ENCODE measurements at regions not wholly inside any gene's neighbourhood (a gene's known extent, or its start where the extent isn't known, plus 50 kb on each side); places are given as distances from the start of the nearest gene placed in this dataset.

GRCh38 chr12:125530876-125531275, 465.6 kb downstream of the AACS start:
- Mint-ChIP-seq H3K36me3 (ENCODE audit: low read depth) (no peaks in the 10 kb centered on the region), H3K27me3 (peaks cover 15% of the 10 kb centered on the region), H3K4me1 (no peaks in the 10 kb centered on the region), H3K4me3 (no peak overlapping the region), H3K27ac (no peak overlapping the region), H3K9me3 (no peaks in the 10 kb centered on the region)
- POLR2A ChIA-PET: no interaction called here
- DNase-seq (no peak), ATAC-seq (ENCODE audit: low read depth) (no peak)
- intact Hi-C loops (cut with micrococcal nuclease): loop anchor here (5.0 kb wide), 1 partner anchor 1341 kb away; no protein-coding TSS in a partner anchor
- TF ChIP-seq CTCF (IDR thresholded peaks at IDR 0.05): no peak
- CTCF ChIA-PET: no interaction called here

DNA sequence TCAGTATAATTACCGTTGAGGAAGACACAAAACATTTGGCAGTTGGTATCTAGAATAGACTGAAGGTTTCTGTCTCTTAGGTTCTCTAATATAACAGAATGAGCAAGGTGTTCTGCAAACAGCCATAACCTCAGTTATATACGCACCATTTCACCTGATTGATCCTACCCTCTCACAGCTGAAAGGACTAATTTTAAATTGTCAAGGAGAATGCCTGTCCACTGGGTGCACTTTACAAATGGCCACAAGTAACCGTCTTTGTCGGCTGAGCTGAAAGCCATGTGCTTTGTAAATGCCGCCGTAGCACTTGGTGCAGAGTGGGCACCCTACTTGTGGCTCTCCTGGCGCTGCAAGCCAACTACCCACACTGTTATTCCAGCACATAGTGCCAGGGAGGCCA, 466.3 kb downstream of the AACS start:
- ChIA-PET POLR2A (no interaction called here), CTCF (no interaction called here)
- no peak for TF ChIP-seq CTCF (IDR thresholded peaks at IDR 0.05)
- DNase-seq: no peak
- peaks cover 15% of the 10 kb centered on the region for H3K27me3 Mint-ChIP-seq
- no peak for ATAC-seq (ENCODE audit: low read depth)
- no peaks in the 10 kb centered on the region for H3K36me3 Mint-ChIP-seq (ENCODE audit: low read depth)
- no peak overlapping the region for H3K4me3 Mint-ChIP-seq
- H3K27ac Mint-ChIP-seq: no peak overlapping the region
- H3K4me1 Mint-ChIP-seq: no peaks in the 10 kb centered on the region
- intact Hi-C loops (cut with micrococcal nuclease): loop anchor here (5.0 kb wide), 1 partner anchor 1341 kb away; no protein-coding TSS in a partner anchor
- no peaks in the 10 kb centered on the region for H3K9me3 Mint-ChIP-seq

DNA sequence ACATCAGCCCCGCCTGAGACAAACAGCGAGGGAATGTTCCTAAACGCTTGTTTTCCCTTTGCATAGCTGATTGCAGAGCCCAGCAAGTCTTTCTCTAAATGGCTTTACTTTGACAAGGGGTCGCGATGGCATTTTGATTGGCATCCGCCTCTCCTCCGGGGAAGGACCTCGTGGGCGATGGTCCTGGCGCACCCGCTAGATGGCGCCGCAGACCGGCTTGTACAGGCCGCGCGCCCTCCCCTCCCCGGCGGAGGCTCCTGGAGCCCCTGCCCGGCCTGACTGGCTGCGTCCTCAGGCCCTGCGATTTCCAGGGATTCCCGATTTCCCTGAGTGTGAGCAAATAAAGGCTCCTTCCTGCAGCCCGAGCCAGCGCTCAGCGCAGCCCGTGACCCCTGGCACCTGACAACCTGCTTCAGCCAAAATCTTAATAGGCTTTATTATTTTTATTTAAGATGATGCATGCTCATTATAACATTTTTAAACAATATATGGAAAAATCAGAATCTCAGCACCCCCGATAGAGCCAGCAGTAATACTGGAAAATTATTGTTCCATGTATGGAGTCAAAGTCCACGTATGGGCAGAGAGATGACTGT, 468.3 kb downstream of the AACS start:
- H3K27ac Mint-ChIP-seq: no peak overlapping the region
- H3K4me3 Mint-ChIP-seq: no peak overlapping the region
- intact Hi-C loops (cut with micrococcal nuclease): loop anchor here (5.0 kb wide), 1 partner anchor 1339 kb away; no protein-coding TSS in a partner anchor
- no peaks in the 10 kb centered on the region for H3K36me3 Mint-ChIP-seq (ENCODE audit: low read depth)
- H3K27me3 Mint-ChIP-seq: peaks cover 15% of the 10 kb centered on the region
- TF ChIP-seq CTCF (IDR thresholded peaks at IDR 0.05): no peak
- no peaks in the 10 kb centered on the region for H3K9me3 Mint-ChIP-seq
- no peak for DNase-seq
- ChIA-PET CTCF (no interaction called here), POLR2A (no interaction called here)
- H3K4me1 Mint-ChIP-seq: no peaks in the 10 kb centered on the region
- ATAC-seq (ENCODE audit: low read depth): no peak

DNA sequence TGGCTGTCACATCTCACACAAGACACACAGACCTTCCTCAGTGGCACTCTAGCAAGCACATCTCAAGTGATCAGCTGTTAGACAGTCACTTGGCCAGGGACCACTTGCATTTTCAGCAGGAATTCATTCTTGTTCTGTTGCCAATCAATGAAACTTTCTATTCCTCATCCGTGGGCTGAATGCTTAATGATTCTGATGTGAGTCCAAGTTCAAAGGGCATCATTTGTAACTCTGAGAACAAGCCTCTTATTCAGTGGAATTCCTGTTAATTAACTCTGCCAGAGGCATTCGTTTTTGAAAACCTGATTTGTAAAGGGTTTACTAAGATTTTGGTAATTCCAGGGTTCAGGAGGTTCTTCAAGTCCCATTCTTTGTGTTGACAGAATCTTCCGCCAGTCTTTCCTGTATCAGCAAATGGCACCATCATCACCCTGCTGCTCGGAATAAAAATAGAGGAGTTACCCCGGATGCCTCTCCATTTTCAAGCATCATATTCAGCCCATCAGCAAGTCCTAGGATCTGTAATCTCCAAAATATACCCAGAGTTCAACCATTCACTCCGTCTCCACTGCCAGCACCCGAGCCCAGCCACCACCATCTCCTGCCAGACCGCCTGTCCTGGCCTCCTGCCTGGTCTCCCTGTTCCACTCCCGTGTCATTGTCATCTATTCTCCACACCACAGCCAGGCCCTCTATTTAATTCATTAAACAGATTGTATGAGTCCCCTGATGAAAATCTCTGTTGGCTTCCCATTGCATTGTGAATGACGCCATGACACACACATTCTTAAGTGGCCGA, 473.4 kb downstream of the AACS start:
- H3K36me3 Mint-ChIP-seq (ENCODE audit: low read depth): no peaks in the 10 kb centered on the region
- no peak for ATAC-seq (ENCODE audit: low read depth)
- intact Hi-C loops (cut with micrococcal nuclease): no loop called here
- CTCF ChIA-PET: no interaction called here
- no peak for TF ChIP-seq CTCF (IDR thresholded peaks at IDR 0.05)
- H3K4me3 Mint-ChIP-seq: no peak overlapping the region
- peaks cover 2% of the 10 kb centered on the region for H3K9me3 Mint-ChIP-seq
- peaks cover 6% of the 10 kb centered on the region for H3K27me3 Mint-ChIP-seq
- H3K27ac Mint-ChIP-seq: no peak overlapping the region
- no peak for DNase-seq
- POLR2A ChIA-PET: no interaction called here
- no peaks in the 10 kb centered on the region for H3K4me1 Mint-ChIP-seq

GRCh38 chr12:125540580-125541204, 475.5 kb downstream of the AACS start:
- no peak overlapping the region for H3K27ac Mint-ChIP-seq
- intact Hi-C loops (cut with micrococcal nuclease): no loop called here
- DNase-seq (no peak), ATAC-seq (ENCODE audit: low read depth) (no peak)
- no peaks in the 10 kb centered on the region for H3K4me1 Mint-ChIP-seq
- TF ChIP-seq CTCF (IDR thresholded peaks at IDR 0.05): no peak
- no peak overlapping the region for H3K4me3 Mint-ChIP-seq
- no peaks in the 10 kb centered on the region for H3K27me3 Mint-ChIP-seq
- POLR2A ChIA-PET: no interaction called here
- CTCF ChIA-PET: no interaction called here
- H3K9me3 Mint-ChIP-seq: peaks cover 2% of the 10 kb centered on the region
- no peaks in the 10 kb centered on the region for H3K36me3 Mint-ChIP-seq (ENCODE audit: low read depth)

Data from activated B cell treated with CpG ODN at 0.5 μM for 24 hours (primary cell).